ENCODE measurements at regions not wholly inside any gene's neighbourhood (a gene's known extent, or its start where the extent isn't known, plus 50 kb on each side); places are given as distances from the start of the nearest gene placed in this dataset.

GRCh38 chr12:104852102-104852501 lies 106.0 kb downstream of the SLC41A2 start:
- Mint-ChIP-seq H3K27ac (no peak overlapping the region), H3K9me3 (no peaks in the 10 kb centered on the region), H3K4me3 (no peak overlapping the region), H3K27me3 (ENCODE audit: low read depth) (no peaks in the 10 kb centered on the region), H3K36me3 (ENCODE audit: insufficient read depth in 1 of 3, low read depth in 3 of 3) (no peaks in the 10 kb centered on the region), H3K4me1 (no peaks in the 10 kb centered on the region)
- no peaks in the 10 kb centered on the region for H3K9me3 ChIP-seq (ENCODE audit: control insufficient read depth, low read depth, low read length)
- H3K79me2 ChIP-seq (ENCODE audit: insufficient read depth, low read length): no peaks in the 10 kb centered on the region
- no peaks in the 10 kb centered on the region for H3K4me1 ChIP-seq (ENCODE audit: insufficient read depth, low read length)
- no peak for TF ChIP-seq CTCF (conservative IDR thresholded peaks at IDR 0.05)
- no peak overlapping the region for H4K8ac ChIP-seq (replicated peaks; ENCODE audit: insufficient read length, low read depth, low read length)
- no peak overlapping the region for H3K23ac ChIP-seq (ENCODE audit: insufficient read length, low read depth, low read length)
- H2BK15ac ChIP-seq (ENCODE audit: low read depth, low read length): no peak overlapping the region
- no peak overlapping the region for H2AK5ac ChIP-seq (ENCODE audit: insufficient read length, low read length)
- no peak overlapping the region for H3K14ac ChIP-seq (ENCODE audit: insufficient read depth, low read length)
- no peak overlapping the region for H3K4ac ChIP-seq (ENCODE audit: low read depth, low read length)
- no peak overlapping the region for H2BK5ac ChIP-seq (ENCODE audit: insufficient read length, low read length)
- H2BK20ac ChIP-seq (ENCODE audit: low read depth, low read length, poor library complexity, severe bottlenecking): no peak overlapping the region
- no peak overlapping the region for H4K91ac ChIP-seq (ENCODE audit: insufficient read length, low read depth, low read length)
- no peaks in the 10 kb centered on the region for H4K20me1 ChIP-seq (ENCODE audit: control insufficient read depth, insufficient read depth, insufficient read length)
- H2BK12ac ChIP-seq (ENCODE audit: insufficient read length, low read depth, low read length): no peak overlapping the region
- no peaks in the 10 kb centered on the region for H3K79me1 ChIP-seq (ENCODE audit: insufficient read depth, low read depth, low read length, poor library complexity, severe bottlenecking)
- no CpG with 5 or more reads among the region's 2 CpGs for WGBS (ENCODE audit: extremely low coverage, insufficient read length, low lambda C conversion rate)
- no peak overlapping the region for H3K4me2 ChIP-seq (ENCODE audit: insufficient read depth, insufficient read length, low read length)
- DNase-seq: no peak
- no peaks in the 10 kb centered on the region for H3K27me3 ChIP-seq (ENCODE audit: insufficient read depth, low read length)
- H3K9ac ChIP-seq (ENCODE audit: extremely low read depth, insufficient read length, low read length): no peak overlapping the region
- H2BK120ac ChIP-seq (ENCODE audit: low read depth, low read length, poor library complexity, severe bottlenecking): no peak overlapping the region
- H4K5ac ChIP-seq (ENCODE audit: insufficient read length, low read depth, low read length): no peak overlapping the region
- H3K18ac ChIP-seq (ENCODE audit: insufficient read length, low read depth, low read length): no peak overlapping the region
- H2AFZ ChIP-seq (ENCODE audit: low read length): no peak overlapping the region
- no peak overlapping the region for H3K56ac ChIP-seq (ENCODE audit: insufficient read length, low read depth, low read length)
- no peak overlapping the region for H3T11ph ChIP-seq (ENCODE audit: low read length)
- H3K27ac ChIP-seq (ENCODE audit: insufficient read length, low read depth, low read length): no peak overlapping the region
- H3K23me2 ChIP-seq (ENCODE audit: insufficient read length, low read depth, low read length, poor library complexity, severe bottlenecking): no peaks in the 10 kb centered on the region
